ENCODE measurements at regions not wholly inside any gene's neighbourhood (a gene's known extent, or its start where the extent isn't known, plus 50 kb on each side); places are given as distances from the start of the nearest gene placed in this dataset.

DNA sequence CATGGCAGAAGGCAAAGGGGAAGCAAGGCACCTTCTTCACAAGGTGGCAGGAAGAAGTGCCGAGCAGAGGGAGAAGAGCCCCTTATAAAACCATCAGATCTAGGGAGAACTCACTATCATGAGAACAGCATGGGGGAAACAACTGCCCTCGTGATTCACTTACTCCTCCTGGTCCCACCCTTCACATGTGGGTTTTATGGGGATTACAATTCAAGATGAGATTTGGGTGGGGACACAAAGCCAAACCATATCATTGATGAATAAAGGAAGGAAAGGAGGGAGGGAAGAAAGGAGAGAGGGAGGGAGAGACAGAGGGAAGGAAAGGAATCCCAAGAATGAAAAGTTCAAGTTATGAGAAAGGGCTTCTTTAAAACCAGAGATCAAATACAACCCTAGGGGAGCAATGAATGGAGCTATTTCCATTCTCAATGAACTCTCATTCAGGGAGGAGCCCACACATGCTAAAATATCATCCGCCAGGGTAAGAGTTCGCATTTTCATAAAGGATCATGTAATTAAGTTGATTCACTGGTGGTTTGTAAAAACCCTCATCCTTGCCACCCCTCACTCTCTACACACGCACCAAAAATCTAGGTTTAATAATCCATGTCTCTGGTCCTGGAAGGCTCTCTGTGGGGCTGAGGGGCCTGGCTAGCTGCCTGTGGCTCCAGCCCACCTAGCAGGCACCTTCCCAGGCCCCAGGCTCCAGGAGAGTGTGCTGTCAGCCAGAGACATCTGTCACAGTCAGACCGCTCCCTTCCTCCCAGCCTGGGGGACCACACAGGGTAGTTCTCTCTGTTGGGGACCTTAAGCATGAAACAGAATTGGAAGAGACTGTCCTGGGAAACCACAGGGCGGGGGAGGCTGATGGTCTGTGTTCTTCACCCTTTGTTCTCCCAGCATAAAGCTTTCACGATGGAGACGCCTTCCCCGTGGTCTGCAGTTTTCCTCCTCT is 94.0 kb downstream of the CCDC185 start:
- TF ChIP-seq NR2C2 (CRISPR knock-in tag; IDR thresholded peaks at IDR 0.05) (no peak), NFYB (CRISPR knock-in tag; conservative IDR thresholded peaks at IDR 0.05; ENCODE audit: low read depth) (no peak), EMX1 (CRISPR knock-in tag; IDR thresholded peaks at IDR 0.05) (no peak), ETV6 (CRISPR knock-in tag; IDR thresholded peaks at IDR 0.05) (no peak)
- TF ChIP-seq, protein P1, sequence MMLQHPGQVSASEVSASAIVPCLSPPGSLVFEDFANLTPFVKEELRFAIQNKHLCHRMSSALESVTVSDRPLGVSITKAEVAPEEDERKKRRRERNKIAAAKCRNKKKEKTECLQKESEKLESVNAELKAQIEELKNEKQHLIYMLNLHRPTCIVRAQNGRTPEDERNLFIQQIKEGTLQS (CRISPR knock-in tag; conservative IDR thresholded peaks at IDR 0.05): no peak
- TF ChIP-seq, protein P2, sequence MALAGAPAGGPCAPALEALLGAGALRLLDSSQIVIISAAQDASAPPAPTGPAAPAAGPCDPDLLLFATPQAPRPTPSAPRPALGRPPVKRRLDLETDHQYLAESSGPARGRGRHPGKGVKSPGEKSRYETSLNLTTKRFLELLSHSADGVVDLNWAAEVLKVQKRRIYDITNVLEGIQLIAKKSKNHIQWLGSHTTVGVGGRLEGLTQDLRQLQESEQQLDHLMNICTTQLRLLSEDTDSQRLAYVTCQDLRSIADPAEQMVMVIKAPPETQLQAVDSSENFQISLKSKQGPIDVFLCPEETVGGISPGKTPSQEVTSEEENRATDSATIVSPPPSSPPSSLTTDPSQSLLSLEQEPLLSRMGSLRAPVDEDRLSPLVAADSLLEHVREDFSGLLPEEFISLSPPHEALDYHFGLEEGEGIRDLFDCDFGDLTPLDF (CRISPR knock-in tag; IDR thresholded peaks at IDR 0.05): no peak
- ChIA-PET POLR2A (interaction anchor here (0.6 to 1.2 kb wide), 2 partner anchors 13 to 241 kb away, joined by 3 to 5 read pairs; no protein-coding TSS in a partner anchor), CTCF (interaction anchor here (0.9 to 1.4 kb wide), 8 partner anchors 8 to 363 kb away, joined by 3 to 7 read pairs (median 4); partner anchors contain the start of gene SUSD4)
- DNase-seq (ENCODE audit: low spot score) (no peak), ATAC-seq (peak; percentile 35)
- Mint-ChIP-seq H3K27ac (no peak overlapping the region), H3K4me3 (no peak overlapping the region), H3K4me1 (peaks cover 23% of the 10 kb centered on the region), H3K9me3 (peaks cover 7% of the 10 kb centered on the region), H3K36me3 (no peaks in the 10 kb centered on the region), H3K27me3 (ENCODE audit: low read depth) (no peaks in the 10 kb centered on the region; the same call in 1 of the 2 replicates)

DNA sequence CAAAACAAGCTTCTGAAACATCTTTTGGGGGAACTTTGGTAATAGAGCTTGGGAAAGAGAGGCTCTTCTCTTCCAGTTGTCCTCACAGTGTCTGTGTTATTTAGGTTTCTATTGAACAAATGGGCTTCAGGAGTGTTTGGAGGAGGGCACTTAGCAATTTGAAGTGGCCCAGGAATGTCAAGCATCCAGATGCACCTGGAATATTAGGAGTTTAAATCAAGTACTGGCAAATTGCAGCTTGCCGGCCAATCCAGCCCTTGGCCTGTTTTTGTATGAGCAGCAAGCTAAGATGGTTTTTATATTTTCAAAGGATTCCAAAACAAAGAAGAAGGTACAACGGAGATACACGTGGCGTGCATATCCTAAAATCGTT is 94.7 kb downstream of the CCDC185 start:
- ChIA-PET POLR2A (interaction anchor here (1.2 kb wide), 1 partner anchor 12 kb away, joined by 3 read pairs; no protein-coding TSS in a partner anchor), CTCF (interaction anchor here (0.9 to 1.4 kb wide), 5 partner anchors 9 to 364 kb away, joined by 3 to 7 read pairs (median 4); partner anchors contain the start of gene SUSD4)
- no peak for DNase-seq (ENCODE audit: low spot score)
- Mint-ChIP-seq H3K27me3 (ENCODE audit: low read depth) (no peaks in the 10 kb centered on the region; the same call in 1 of the 2 replicates), H3K4me1 (peaks cover 23% of the 10 kb centered on the region), H3K9me3 (peaks cover 1% of the 10 kb centered on the region; the same call in 1 of the 2 replicates), H3K4me3 (no peak overlapping the region), H3K27ac (no peak overlapping the region), H3K36me3 (no peaks in the 10 kb centered on the region)
- peak; percentile 12; the same call in 1 of the 2 replicates for ATAC-seq
- TF ChIP-seq ZNF671 (CRISPR knock-in tag; IDR thresholded peaks at IDR 0.05): no peak
- TF ChIP-seq CREB1 (CRISPR knock-in tag; IDR thresholded peaks at IDR 0.05): no peak
- TF ChIP-seq ZBTB21 (CRISPR knock-in tag; IDR thresholded peaks at IDR 0.05; ENCODE audit: borderline replicate concordance): no peak
- TF ChIP-seq FOXJ3 (CRISPR knock-in tag; IDR thresholded peaks at IDR 0.05; ENCODE audit: borderline replicate concordance): no peak
- TF ChIP-seq, protein P3, sequence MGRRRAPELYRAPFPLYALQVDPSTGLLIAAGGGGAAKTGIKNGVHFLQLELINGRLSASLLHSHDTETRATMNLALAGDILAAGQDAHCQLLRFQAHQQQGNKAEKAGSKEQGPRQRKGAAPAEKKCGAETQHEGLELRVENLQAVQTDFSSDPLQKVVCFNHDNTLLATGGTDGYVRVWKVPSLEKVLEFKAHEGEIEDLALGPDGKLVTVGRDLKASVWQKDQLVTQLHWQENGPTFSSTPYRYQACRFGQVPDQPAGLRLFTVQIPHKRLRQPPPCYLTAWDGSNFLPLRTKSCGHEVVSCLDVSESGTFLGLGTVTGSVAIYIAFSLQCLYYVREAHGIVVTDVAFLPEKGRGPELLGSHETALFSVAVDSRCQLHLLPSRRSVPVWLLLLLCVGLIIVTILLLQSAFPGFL (CRISPR knock-in tag; IDR thresholded peaks at IDR 0.05; ENCODE audit: borderline replicate concordance): no peak
- no peak for TF ChIP-seq TCF7 (CRISPR knock-in tag; IDR thresholded peaks at IDR 0.05; ENCODE audit: low read depth)
- TF ChIP-seq, protein P4, sequence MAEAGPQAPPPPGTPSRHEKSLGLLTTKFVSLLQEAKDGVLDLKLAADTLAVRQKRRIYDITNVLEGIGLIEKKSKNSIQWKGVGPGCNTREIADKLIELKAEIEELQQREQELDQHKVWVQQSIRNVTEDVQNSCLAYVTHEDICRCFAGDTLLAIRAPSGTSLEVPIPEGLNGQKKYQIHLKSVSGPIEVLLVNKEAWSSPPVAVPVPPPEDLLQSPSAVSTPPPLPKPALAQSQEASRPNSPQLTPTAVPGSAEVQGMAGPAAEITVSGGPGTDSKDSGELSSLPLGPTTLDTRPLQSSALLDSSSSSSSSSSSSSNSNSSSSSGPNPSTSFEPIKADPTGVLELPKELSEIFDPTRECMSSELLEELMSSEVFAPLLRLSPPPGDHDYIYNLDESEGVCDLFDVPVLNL (CRISPR knock-in tag; IDR thresholded peaks at IDR 0.05; ENCODE audit: borderline replicate concordance, low read depth): no peak
- no peak for TF ChIP-seq RELA (CRISPR knock-in tag; IDR thresholded peaks at IDR 0.05; ENCODE audit: borderline replicate concordance)
- no peak for TF ChIP-seq FOXP1 (CRISPR knock-in tag; IDR thresholded peaks at IDR 0.05; ENCODE audit: borderline replicate concordance)
- TF ChIP-seq, protein P5, sequence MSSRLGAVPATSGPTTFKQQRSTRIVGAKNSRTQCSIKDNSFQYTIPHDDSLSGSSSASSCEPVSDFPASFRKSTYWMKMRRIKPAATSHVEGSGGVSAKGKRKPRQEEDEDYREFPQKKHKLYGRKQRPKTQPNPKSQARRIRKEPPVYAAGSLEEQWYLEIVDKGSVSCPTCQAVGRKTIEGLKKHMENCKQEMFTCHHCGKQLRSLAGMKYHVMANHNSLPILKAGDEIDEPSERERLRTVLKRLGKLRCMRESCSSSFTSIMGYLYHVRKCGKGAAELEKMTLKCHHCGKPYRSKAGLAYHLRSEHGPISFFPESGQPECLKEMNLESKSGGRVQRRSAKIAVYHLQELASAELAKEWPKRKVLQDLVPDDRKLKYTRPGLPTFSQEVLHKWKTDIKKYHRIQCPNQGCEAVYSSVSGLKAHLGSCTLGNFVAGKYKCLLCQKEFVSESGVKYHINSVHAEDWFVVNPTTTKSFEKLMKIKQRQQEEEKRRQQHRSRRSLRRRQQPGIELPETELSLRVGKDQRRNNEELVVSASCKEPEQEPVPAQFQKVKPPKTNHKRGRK (CRISPR knock-in tag; IDR thresholded peaks at IDR 0.05; ENCODE audit: borderline replicate concordance): no peak
- TF ChIP-seq, protein P6, sequence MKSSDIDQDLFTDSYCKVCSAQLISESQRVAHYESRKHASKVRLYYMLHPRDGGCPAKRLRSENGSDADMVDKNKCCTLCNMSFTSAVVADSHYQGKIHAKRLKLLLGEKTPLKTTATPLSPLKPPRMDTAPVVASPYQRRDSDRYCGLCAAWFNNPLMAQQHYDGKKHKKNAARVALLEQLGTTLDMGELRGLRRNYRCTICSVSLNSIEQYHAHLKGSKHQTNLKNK (CRISPR knock-in tag; IDR thresholded peaks at IDR 0.05): no peak
- TF ChIP-seq, protein P7, sequence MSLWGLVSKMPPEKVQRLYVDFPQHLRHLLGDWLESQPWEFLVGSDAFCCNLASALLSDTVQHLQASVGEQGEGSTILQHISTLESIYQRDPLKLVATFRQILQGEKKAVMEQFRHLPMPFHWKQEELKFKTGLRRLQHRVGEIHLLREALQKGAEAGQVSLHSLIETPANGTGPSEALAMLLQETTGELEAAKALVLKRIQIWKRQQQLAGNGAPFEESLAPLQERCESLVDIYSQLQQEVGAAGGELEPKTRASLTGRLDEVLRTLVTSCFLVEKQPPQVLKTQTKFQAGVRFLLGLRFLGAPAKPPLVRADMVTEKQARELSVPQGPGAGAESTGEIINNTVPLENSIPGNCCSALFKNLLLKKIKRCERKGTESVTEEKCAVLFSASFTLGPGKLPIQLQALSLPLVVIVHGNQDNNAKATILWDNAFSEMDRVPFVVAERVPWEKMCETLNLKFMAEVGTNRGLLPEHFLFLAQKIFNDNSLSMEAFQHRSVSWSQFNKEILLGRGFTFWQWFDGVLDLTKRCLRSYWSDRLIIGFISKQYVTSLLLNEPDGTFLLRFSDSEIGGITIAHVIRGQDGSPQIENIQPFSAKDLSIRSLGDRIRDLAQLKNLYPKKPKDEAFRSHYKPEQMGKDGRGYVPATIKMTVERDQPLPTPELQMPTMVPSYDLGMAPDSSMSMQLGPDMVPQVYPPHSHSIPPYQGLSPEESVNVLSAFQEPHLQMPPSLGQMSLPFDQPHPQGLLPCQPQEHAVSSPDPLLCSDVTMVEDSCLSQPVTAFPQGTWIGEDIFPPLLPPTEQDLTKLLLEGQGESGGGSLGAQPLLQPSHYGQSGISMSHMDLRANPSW (CRISPR knock-in tag; conservative IDR thresholded peaks at IDR 0.05; ENCODE audit: low read depth): no peak

Data from WTC11 (cell line).